GM10248 (cell line): ENCODE measurements at regions not wholly inside any gene's neighbourhood (a gene's known extent, or its start where the extent isn't known, plus 50 kb on each side); places are given as distances from the start of the nearest gene placed in this dataset.
"Not testable (repeated sequence)": the region's sequence is repeated elsewhere in the genome, so short reads cannot be mapped to it uniquely, and the experiment has no call there.

Experiments
- CTCF ChIA-PET: fragments of 300-600 bp; sonication (Branson Sonifier 250); formaldehyde crosslinking; extraction: SDS; loops from one replicate; lab custom pipeline; 2021; ENCODE audit warnings: antibody characterized with exemption; lab: Yijun Ruan, JAX
- POLR2A ChIA-PET: fragments of 350-650 bp; sonication (Branson Sonifier 250); formaldehyde crosslinking; extraction: SDS; loops from one replicate; lab custom pipeline; 2020; ENCODE audit warnings: antibody characterized with exemption; lab: Yijun Ruan, JAX
- DNase-seq: peaks from one replicate; pipeline ENCODE4 v3.0.0; 2012; ENCODE audit errors: extremely low spot score
- CTCF ChIP-seq: IDR thresholded peaks from 2 replicates; pipeline ENCODE4 v1.5.1; 2012; ENCODE audit warnings: mild to moderate bottlenecking, low read depth; ENCODE audit errors: extremely low read depth, missing control alignments, control extremely low read depth

- POLR2A ChIA-PET, result no interaction called here
- CTCF ChIA-PET, result interaction anchor here (1.5 kb wide), 1 partner anchor 10 kb away, joined by 4 read pairs; no protein-coding TSS in a partner anchor
- TF ChIP-seq CTCF, result no peak
- no peak for DNase-seq
Observed at GRCh38 chr18:49691177-49691608, 122.1 kb downstream of the ACAA2 start.

- ChIA-PET POLR2A (no interaction called here), CTCF (interaction anchor here (1.5 kb wide), 1 partner anchor 11 kb away, joined by 4 read pairs; no protein-coding TSS in a partner anchor)
- DNase-seq, result no peak
Observed at GRCh38 chr18:49690312-49690711, 123.0 kb downstream of the ACAA2 start.

GRCh38 chr18:49685231-49685942 is 123.5 kb downstream of the LIPG start:
- TF ChIP-seq CTCF, result no peak
- ChIA-PET CTCF (interaction anchor here (1.3 kb wide), 1 partner anchor 10 kb away, joined by 3 read pairs; no protein-coding TSS in a partner anchor), POLR2A (interaction anchor here (0.7 kb wide), 2 partner anchors 36 to 515 kb away, joined by 3 to 6 read pairs; no protein-coding TSS in a partner anchor)
- DNase-seq, result no peak

More at GRCh38 chr18:49690312-49690711, 123.0 kb downstream of the ACAA2 start:
- TF ChIP-seq CTCF, result no peak

- POLR2A ChIA-PET, CTCF ChIA-PET, DNase-seq: not testable (repeated sequence)
Observed at GRCh38 chr18:49682803-49683190, 120.9 kb downstream of the LIPG start.

- no peak for DNase-seq
- ChIA-PET POLR2A (no interaction called here), CTCF (no interaction called here)
- TF ChIP-seq CTCF, result no peak
Observed at GRCh38 chr18:49682173-49682802, 120.4 kb downstream of the LIPG start.

- CTCF ChIA-PET, result interaction anchor here (0.8 kb wide), 1 partner anchor 51 kb away, joined by 3 read pairs; no protein-coding TSS in a partner anchor
- DNase-seq, result no peak
- no peak for TF ChIP-seq CTCF
- POLR2A ChIA-PET, result no interaction called here
Observed at GRCh38 chr18:49681387-49681786, 119.5 kb downstream of the LIPG start.

- TF ChIP-seq CTCF, result no peak
- DNase-seq, result no peak
- POLR2A ChIA-PET, result no interaction called here
- CTCF ChIA-PET, result no interaction called here
Observed at GRCh38 chr18:49678440-49678839, 116.6 kb downstream of the LIPG start.
